Liver (tissue), 8 donors: ENCODE measurements at regions not wholly inside any gene's neighbourhood (a gene's known extent, or its start where the extent isn't known, plus 50 kb on each side); places are given as distances from the start of the nearest gene placed in this dataset.

Experiments
- DNase-seq: peaks from one replicate; pipeline ENCODE4 v3.0.0-alpha.2; 2017; ENCODE audit warnings: low spot score
- H3K27ac ChIP-seq, 2 donors: one replicate each; pipeline ENCODE4 v1.7.0; 2013; ENCODE audit warnings: inconsistent platforms in 2 of 2, low read length in 2 of 2, control low read depth in 1 of 2, low read depth in 1 of 2, mild to moderate bottlenecking in 1 of 2
- H3K27me3 ChIP-seq, 4 donors: one replicate each; pipeline versions ENCODE4 v1.6.1 to v1.7.0; 2013; ENCODE audit warnings: low read length in 3 of 4, inconsistent platforms in 1 of 4, mild to moderate bottlenecking in 1 of 4, moderate library complexity in 1 of 4; ENCODE audit not compliant: control insufficient read depth in 4 of 4, insufficient read depth in 4 of 4
- H3K36me3 ChIP-seq, 4 donors: one replicate each; pipeline versions ENCODE4 v1.6.1 to v1.7.0; 2013; ENCODE audit warnings: low read length in 3 of 4, mild to moderate bottlenecking in 3 of 4, low read depth in 1 of 4, moderate library complexity in 1 of 4; ENCODE audit not compliant: control insufficient read depth in 4 of 4, insufficient read depth in 3 of 4
- H3K4me1 ChIP-seq, 4 donors: one replicate each; pipeline versions ENCODE4 v1.6.1 to v1.7.0; 2013; ENCODE audit warnings: low read length in 3 of 4, mild to moderate bottlenecking in 3 of 4, moderate library complexity in 1 of 4; ENCODE audit not compliant: control insufficient read depth in 4 of 4, insufficient read depth in 4 of 4
- H3K4me3 ChIP-seq, 3 donors: one replicate each; pipeline versions ENCODE4 v1.6.1 to v1.7.0; 2013; ENCODE audit warnings: low read length in 3 of 3, control low read depth in 1 of 3, low read depth in 1 of 3, mild to moderate bottlenecking in 1 of 3
- H3K9ac ChIP-seq, 2 donors: one replicate each; pipeline ENCODE4 v1.7.0; 2013; ENCODE audit warnings: low read length in 2 of 2, mild to moderate bottlenecking in 2 of 2, moderate library complexity in 2 of 2, control low read depth in 1 of 2, low read depth in 1 of 2
- H3K9me3 ChIP-seq, 4 donors: one replicate each; pipeline versions ENCODE4 v1.6.1 to v1.7.0; 2013; ENCODE audit warnings: low read length in 3 of 4; ENCODE audit not compliant: control insufficient read depth in 4 of 4
- ATF3 ChIP-seq: IDR thresholded peaks from 2 replicates; pipeline ENCODE4 v1.6.1; 2016; ENCODE audit warnings: antibody characterized with exemption
- EGR1 ChIP-seq, 2 donors: IDR thresholded peaks; 2 replicates each; pipeline ENCODE4 v1.6.1; 2016 to 2018; ENCODE audit warnings: antibody characterized with exemption in 2 of 2, low read depth in 2 of 2
- FOXA1 ChIP-seq: IDR thresholded peaks from 2 replicates; pipeline ENCODE4 v1.6.1; 2016; ENCODE audit warnings: antibody characterized with exemption
- FOXA2 ChIP-seq: IDR thresholded peaks from 2 replicates; pipeline ENCODE4 v1.6.1; 2016; ENCODE audit warnings: antibody characterized with exemption
- GABPA ChIP-seq, 2 donors: IDR thresholded peaks in 1 of 2; conservative IDR thresholded peaks in 1 of 2; 2 replicates each; pipeline ENCODE4 v1.6.1; 2016; ENCODE audit warnings: antibody characterized with exemption in 2 of 2, mild to moderate bottlenecking in 1 of 2, moderate library complexity in 1 of 2
- HNF4A ChIP-seq, 2 donors: conservative IDR thresholded peaks; 2 replicates each; pipeline ENCODE4 v1.6.1; 2016; ENCODE audit warnings: antibody characterized with exemption in 2 of 2, mild to moderate bottlenecking in 2 of 2
- HNF4G ChIP-seq: IDR thresholded peaks from 2 replicates; pipeline ENCODE4 v1.6.1; 2016; ENCODE audit warnings: antibody characterized with exemption
- JUND ChIP-seq, 2 donors: IDR thresholded peaks; 2 replicates each; pipeline ENCODE4 v1.6.1; 2016; ENCODE audit warnings: antibody characterized with exemption in 2 of 2
- NR2F2 ChIP-seq: IDR thresholded peaks from 2 replicates; pipeline ENCODE4 v1.6.1; 2016; ENCODE audit warnings: antibody characterized with exemption
- RAD21 ChIP-seq, 2 donors: IDR thresholded peaks; 2 replicates each; pipeline ENCODE4 v1.6.1; 2016; ENCODE audit warnings: antibody characterized with exemption in 2 of 2, mild to moderate bottlenecking in 2 of 2
- RXRA ChIP-seq, 2 donors: IDR thresholded peaks; 2 replicates each; pipeline ENCODE4 v1.6.1; 2017 to 2018; ENCODE audit warnings: antibody characterized with exemption in 2 of 2, mild to moderate bottlenecking in 1 of 2
- SP1 ChIP-seq: IDR thresholded peaks from 2 replicates; pipeline ENCODE4 v1.6.1; 2018; ENCODE audit warnings: antibody characterized with exemption, mild to moderate bottlenecking
- TAF1 ChIP-seq: conservative IDR thresholded peaks from 2 replicates; pipeline ENCODE4 v1.6.1; 2016; ENCODE audit warnings: antibody characterized with exemption, mild to moderate bottlenecking
- WGBS: extraction: QIAGEN DNeasy Blood & Tissue Kit; methylation state at CpG from one replicate; pipeline ENCODE4 v1.1.7; 2013; 5-methylcytosine and 5-hydroxymethylcytosine counted together
- TF ChIP-seq, protein P1 (sequence below): fragments of 150-350 bp; IDR thresholded peaks from 2 replicates; pipeline ENCODE4 v1.5.1; 2017; ENCODE audit warnings: improper control_type of control experiment, low read depth, low read length; ENCODE audit not compliant: missing input control
- TF ChIP-seq, protein P2 (sequence below): IDR thresholded peaks from 2 replicates; pipeline ENCODE4 v1.6.1; 2016; ENCODE audit warnings: antibody characterized with exemption
- donor health status: healthy.
- donor health status: healthy.
- donor health status: healthy.
- donor health status: healthy.
- donor health status: healthy.

DNA sequence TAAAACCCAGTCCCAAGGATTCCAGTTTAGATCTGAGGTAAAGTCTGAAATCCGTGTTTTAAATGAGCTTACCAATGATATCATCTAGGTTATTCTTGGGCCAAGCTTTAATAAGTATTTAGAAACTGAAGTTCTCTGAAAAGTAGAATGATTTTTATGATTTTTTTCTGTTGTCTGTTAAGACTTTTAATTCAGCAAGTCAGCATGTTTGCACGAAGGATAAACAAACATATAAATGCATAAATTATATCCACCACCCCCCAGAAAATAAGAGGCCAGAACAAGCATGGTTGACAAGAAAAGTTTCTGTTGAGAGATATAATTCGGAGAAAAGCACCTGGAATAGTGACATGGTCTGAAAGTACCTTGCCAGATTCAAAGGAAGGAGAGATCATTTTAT lies 655.7 kb downstream of the NOVA1 start (continued):
- TF ChIP-seq RXRA (IDR thresholded peaks at IDR 0.05) (no peak), JUND (IDR thresholded peaks at IDR 0.05) (no peak), HNF4A (conservative IDR thresholded peaks at IDR 0.05) (no peak), SP1 (no peak)

DNA sequence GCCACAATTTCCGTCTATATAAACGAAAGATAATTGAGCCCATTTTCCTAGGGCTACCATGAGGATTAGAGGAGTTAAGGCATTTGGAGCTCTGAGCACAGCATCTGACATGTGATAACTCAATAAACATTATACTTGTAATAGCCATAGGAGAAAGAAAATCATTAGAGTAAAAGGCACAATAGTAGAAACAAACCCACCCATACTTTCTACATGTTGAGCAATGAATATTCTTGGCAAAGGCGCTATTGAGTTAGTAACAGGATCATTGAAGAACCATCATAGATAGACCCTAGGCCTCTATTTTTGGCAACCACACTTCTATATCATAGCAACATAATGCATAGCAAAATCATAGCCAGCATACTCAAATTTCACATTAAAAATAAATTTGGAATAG lies 664.1 kb downstream of the NOVA1 start:
- no peak for DNase-seq

DNA sequence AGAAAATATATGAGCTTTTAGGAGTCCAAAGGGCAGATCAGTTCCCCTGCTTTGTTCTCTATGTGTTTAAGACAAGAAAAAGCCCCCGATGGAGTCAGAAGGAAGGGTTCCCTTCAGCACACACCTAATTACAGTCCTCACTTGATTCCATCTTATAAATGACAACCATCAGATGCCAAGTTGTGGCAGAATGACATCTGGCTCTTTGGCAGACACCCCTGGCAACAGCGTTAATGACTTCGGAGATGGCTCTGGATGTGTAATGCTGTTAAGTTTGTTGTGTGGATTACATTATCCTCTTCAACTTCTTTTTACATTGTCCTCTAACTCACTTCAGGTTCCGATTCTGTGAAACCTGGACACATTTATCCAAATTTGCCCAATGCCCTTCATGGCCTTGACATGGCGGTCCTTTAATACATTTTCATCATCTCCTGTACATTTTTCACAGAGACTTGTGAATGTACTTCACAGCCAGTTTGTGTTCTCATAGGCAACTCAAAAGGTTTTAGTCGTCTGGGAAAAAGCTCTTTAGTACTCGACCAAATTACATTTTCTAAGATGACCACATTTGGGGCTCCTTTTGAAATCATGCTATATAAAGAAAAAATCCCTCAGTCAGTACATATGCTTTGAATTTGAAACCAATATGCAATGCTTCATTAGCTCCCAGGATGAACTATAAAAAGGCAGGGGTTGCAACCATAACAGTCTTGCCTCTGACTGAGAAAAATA lies 667.8 kb downstream of the NOVA1 start:
- no peak for TF ChIP-seq JUND (IDR thresholded peaks at IDR 0.05)
- TF ChIP-seq RXRA (IDR thresholded peaks at IDR 0.05) = no peak
- TF ChIP-seq HNF4A (conservative IDR thresholded peaks at IDR 0.05) = no peak
- no peak for DNase-seq
- Histone ChIP-seq H3K9me3 (no peaks in the 10 kb centered on the region), H3K36me3 (no peaks in the 10 kb centered on the region), H3K9ac (no peak overlapping the region), H3K27me3 (no peaks in the 10 kb centered on the region), H3K4me3 (no peak overlapping the region), H3K27ac (no peak overlapping the region), H3K4me1 (no peaks in the 10 kb centered on the region)
- WGBS = 74% methylated on average over 7 of the region's 7 CpGs

More for the DNA sequence above, 664.1 kb downstream of the NOVA1 start:
- Histone ChIP-seq H3K27ac (no peak overlapping the region), H3K9me3 (no peaks in the 10 kb centered on the region), H3K4me3 (no peak overlapping the region), H3K36me3 (no peaks in the 10 kb centered on the region), H3K27me3 (no peaks in the 10 kb centered on the region), H3K9ac (no peak overlapping the region), H3K4me1 (no peaks in the 10 kb centered on the region)
- 77% methylated on average over 3 of the region's 3 CpGs for WGBS
- TF ChIP-seq SP1 (no peak), GABPA (IDR thresholded peaks at IDR 0.05 in 1 of 2, conservative IDR thresholded peaks at IDR 0.05 in 1 of 2) (no peak), HNF4G (no peak), TAF1 (no peak), RAD21 (IDR thresholded peaks at IDR 0.05) (no peak)
- TF ChIP-seq, protein P1, sequence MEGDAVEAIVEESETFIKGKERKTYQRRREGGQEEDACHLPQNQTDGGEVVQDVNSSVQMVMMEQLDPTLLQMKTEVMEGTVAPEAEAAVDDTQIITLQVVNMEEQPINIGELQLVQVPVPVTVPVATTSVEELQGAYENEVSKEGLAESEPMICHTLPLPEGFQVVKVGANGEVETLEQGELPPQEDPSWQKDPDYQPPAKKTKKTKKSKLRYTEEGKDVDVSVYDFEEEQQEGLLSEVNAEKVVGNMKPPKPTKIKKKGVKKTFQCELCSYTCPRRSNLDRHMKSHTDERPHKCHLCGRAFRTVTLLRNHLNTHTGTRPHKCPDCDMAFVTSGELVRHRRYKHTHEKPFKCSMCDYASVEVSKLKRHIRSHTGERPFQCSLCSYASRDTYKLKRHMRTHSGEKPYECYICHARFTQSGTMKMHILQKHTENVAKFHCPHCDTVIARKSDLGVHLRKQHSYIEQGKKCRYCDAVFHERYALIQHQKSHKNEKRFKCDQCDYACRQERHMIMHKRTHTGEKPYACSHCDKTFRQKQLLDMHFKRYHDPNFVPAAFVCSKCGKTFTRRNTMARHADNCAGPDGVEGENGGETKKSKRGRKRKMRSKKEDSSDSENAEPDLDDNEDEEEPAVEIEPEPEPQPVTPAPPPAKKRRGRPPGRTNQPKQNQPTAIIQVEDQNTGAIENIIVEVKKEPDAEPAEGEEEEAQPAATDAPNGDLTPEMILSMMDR = no peak

DNA sequence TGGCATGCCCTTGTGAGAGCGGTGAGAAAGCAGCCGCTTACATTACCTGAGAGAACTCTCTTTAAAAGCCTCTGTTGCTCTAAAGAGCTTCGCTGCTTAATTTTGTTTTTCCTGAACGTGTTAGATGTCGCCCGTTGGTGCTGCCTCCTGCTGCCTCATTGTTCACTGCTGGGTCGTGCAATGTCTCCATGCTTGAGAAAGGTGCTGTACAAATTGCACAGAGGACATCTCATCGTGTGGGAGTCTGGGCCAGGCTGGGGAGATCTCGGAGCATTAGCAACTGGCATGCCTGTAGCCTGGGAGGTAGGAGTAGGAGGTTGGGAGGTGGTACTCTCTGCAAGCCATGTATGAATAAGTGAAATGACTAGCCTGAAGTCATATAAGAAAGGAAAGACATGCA lies 686.0 kb downstream of the NOVA1 start:
- H3K27me3 ChIP-seq = no peaks in the 10 kb centered on the region
- WGBS = 69% methylated on average over 9 of the region's 9 CpGs
- no peaks in the 10 kb centered on the region for H3K4me1 ChIP-seq
- no peaks in the 10 kb centered on the region for H3K9me3 ChIP-seq
- H3K27ac ChIP-seq = no peak overlapping the region
- H3K9ac ChIP-seq = no peak overlapping the region
- H3K4me3 ChIP-seq = no peak overlapping the region
- no peaks in the 10 kb centered on the region for H3K36me3 ChIP-seq
- no peak for TF ChIP-seq FOXA1
- TF ChIP-seq HNF4G = no peak
- no peak for TF ChIP-seq FOXA2
- TF ChIP-seq RXRA (IDR thresholded peaks at IDR 0.05) = no peak
- TF ChIP-seq HNF4A (conservative IDR thresholded peaks at IDR 0.05) = no peak
- no peak for TF ChIP-seq NR2F2
- TF ChIP-seq EGR1 (IDR thresholded peaks at IDR 0.05; ENCODE audit: low read depth in 2 of 2) = no peak
- no peak for TF ChIP-seq RAD21 (IDR thresholded peaks at IDR 0.05)
- no peak for TF ChIP-seq ATF3
- TF ChIP-seq, protein P1 = no peak
- no peak for TF ChIP-seq TAF1
- TF ChIP-seq, protein P2, sequence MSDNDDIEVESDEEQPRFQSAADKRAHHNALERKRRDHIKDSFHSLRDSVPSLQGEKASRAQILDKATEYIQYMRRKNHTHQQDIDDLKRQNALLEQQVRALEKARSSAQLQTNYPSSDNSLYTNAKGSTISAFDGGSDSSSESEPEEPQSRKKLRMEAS = no peak
- TF ChIP-seq JUND (IDR thresholded peaks at IDR 0.05) = no peak
- TF ChIP-seq GABPA (IDR thresholded peaks at IDR 0.05 in 1 of 2, conservative IDR thresholded peaks at IDR 0.05 in 1 of 2) = no peak
- no peak for DNase-seq
